ENCODE measurements at regions not wholly inside any gene's neighbourhood (a gene's known extent, or its start where the extent isn't known, plus 50 kb on each side); places are given as distances from the start of the nearest gene placed in this dataset.

- TF ChIP-seq CTCF (IDR thresholded peaks at IDR 0.05) (no peak), POLR2A (IDR thresholded peaks at IDR 0.05) (no peak)
Measured at GRCh38 chr12:88944397-88944796, 364.1 kb upstream of the KITLG start.

Measured in gastroesophageal sphincter (tissue), 3 donors.